ENCODE measurements at regions not wholly inside any gene's neighbourhood (a gene's known extent, or its start where the extent isn't known, plus 50 kb on each side); places are given as distances from the start of the nearest gene placed in this dataset.

DNA sequence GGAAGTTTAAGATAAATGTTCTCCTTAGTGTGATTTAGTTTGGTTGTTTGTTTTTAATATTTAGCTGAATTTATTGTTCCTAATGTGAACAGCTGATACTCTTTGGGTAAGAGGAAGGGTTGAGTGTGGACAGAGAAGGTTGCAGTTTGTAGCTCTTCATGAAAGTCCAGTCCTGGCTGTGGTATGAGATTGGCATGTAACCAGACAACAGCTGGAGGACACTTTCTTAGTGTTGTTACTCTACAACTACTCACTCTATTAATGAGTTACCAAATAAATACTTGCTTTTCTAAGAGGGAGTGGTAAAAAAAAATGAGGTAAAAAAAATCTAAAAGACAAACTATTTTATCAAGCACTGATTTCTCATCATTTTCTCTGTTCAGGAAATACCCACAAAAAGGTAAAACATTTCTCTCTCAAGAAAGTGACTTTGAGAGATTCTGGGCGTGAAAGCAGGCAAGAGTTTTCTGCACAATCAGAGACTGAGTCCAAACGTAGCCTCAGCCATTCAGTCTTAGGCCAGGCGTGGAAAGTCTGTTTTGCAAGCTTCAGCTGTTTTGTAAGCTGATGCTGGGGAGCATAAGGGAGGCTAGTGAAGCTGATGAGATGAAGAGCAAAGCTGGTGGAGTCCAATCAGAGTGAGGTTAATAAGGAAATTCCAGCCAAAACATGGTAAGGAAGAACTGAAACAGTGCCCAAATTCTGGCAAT lies 138.5 kb upstream of the ARPP21 start:
- Histone ChIP-seq H3K9ac (replicated peaks; ENCODE audit: extremely low read depth, insufficient read depth, low read length) (no peak overlapping the region), H3K27me3 (ENCODE audit: control insufficient read depth in 2 of 2, insufficient read depth in 2 of 2, low read length in 2 of 2) (peaks cover 0 to 9% of the 10 kb centered on the region in 2 experiments), H3K4me2 (ENCODE audit: insufficient read depth, low read length) (no peak overlapping the region), H3K9me1 (replicated peaks; ENCODE audit: control insufficient read depth, extremely low read depth, insufficient read depth, low read length) (no peaks in the 10 kb centered on the region), H3K4me3 (replicated peaks in 1 of 3; ENCODE audit: insufficient read depth in 1 of 3, low read depth in 1 of 3, low read length in 3 of 3) (no peak overlapping the region), H4K20me1 (replicated peaks; ENCODE audit: control insufficient read depth, extremely low read depth, insufficient read depth, low read length) (no peaks in the 10 kb centered on the region), H2AFZ (ENCODE audit: low read depth, low read length) (no peak overlapping the region), H3K9me3 (replicated peaks; ENCODE audit: control insufficient read depth, insufficient read depth, low read length) (no peaks in the 10 kb centered on the region), H3K36me3 (ENCODE audit: control insufficient read depth in 2 of 2, extremely low read depth in 1 of 2, insufficient read depth in 2 of 2, low read length in 2 of 2) (no peaks in the 10 kb centered on the region), H3K27ac (ENCODE audit: insufficient read depth, low read depth, low read length) (no peak overlapping the region), H3K79me2 (ENCODE audit: control insufficient read depth, insufficient read depth, low read length) (no peaks in the 10 kb centered on the region), H3K4me1 (ENCODE audit: control insufficient read depth, extremely low read depth, insufficient read depth, low read length) (no peaks in the 10 kb centered on the region)
- TF ChIP-seq JUN (IDR thresholded peaks at IDR 0.05; ENCODE audit: borderline replicate concordance, insufficient read depth, insufficient read length, low read depth) (no peak), POLR2A (IDR thresholded peaks at IDR 0.05; ENCODE audit: low read depth, low read length) (no peak), FOS (IDR thresholded peaks at IDR 0.05; ENCODE audit: borderline replicate concordance, insufficient read depth, low read length) (no peak), MYC (IDR thresholded peaks at IDR 0.05; ENCODE audit: low read depth, low read length) (no peak), EZH2 (IDR thresholded peaks at IDR 0.05; ENCODE audit: borderline replicate concordance, low read depth, low read length, severe bottlenecking) (no peak), POLR2AphosphoS5 (IDR thresholded peaks at IDR 0.05; ENCODE audit: insufficient read depth, low read depth, low read length) (no peak), GATA2 (IDR thresholded peaks at IDR 0.05; ENCODE audit: insufficient read depth, insufficient read length, low read depth, low read length) (no peak)
- TF ChIP-seq, protein P1, sequence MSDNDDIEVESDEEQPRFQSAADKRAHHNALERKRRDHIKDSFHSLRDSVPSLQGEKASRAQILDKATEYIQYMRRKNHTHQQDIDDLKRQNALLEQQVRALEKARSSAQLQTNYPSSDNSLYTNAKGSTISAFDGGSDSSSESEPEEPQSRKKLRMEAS (IDR thresholded peaks at IDR 0.05; ENCODE audit: insufficient read depth, insufficient read length): no peak
- TF ChIP-seq, protein P2, sequence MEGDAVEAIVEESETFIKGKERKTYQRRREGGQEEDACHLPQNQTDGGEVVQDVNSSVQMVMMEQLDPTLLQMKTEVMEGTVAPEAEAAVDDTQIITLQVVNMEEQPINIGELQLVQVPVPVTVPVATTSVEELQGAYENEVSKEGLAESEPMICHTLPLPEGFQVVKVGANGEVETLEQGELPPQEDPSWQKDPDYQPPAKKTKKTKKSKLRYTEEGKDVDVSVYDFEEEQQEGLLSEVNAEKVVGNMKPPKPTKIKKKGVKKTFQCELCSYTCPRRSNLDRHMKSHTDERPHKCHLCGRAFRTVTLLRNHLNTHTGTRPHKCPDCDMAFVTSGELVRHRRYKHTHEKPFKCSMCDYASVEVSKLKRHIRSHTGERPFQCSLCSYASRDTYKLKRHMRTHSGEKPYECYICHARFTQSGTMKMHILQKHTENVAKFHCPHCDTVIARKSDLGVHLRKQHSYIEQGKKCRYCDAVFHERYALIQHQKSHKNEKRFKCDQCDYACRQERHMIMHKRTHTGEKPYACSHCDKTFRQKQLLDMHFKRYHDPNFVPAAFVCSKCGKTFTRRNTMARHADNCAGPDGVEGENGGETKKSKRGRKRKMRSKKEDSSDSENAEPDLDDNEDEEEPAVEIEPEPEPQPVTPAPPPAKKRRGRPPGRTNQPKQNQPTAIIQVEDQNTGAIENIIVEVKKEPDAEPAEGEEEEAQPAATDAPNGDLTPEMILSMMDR (IDR thresholded peaks at IDR 0.05; ENCODE audit: extremely low read depth in 1 of 2, insufficient read depth in 1 of 2, low read depth in 1 of 2, low read length in 2 of 2): no peak
- DNase-seq (ENCODE audit: low read depth, low spot score): no peak
- no TSS peak for BruUV-seq (replicated peaks)
- FAIRE-seq: no peak
- CTCF ChIA-PET: no interaction called here
- intact Hi-C loops (cut with micrococcal nuclease) (no loop called here), dilution Hi-C loops (cut with MboI; ENCODE audit: extremely low pct_ligation_motif_present, low sequenced_read_pairs) (no loop called here)
- POLR2A ChIA-PET: no interaction called here

Measured in endothelial cell of umbilical vein (primary cell).